GM12864 (cell line): ENCODE measurements at regions not wholly inside any gene's neighbourhood (a gene's known extent, or its start where the extent isn't known, plus 50 kb on each side); places are given as distances from the start of the nearest gene placed in this dataset.

Experiments
- DNase-seq: peaks from one replicate; pipeline ENCODE4 v3.0.0-alpha.2; 2011; ENCODE audit warnings: low read depth
- H3K4me3 ChIP-seq: 2 replicates; pipeline ENCODE4 v1.5.1; 2011; ENCODE audit warnings: mild to moderate bottlenecking, low read depth, low read length, control low read depth
- TF ChIP-seq, protein P1 (sequence below): IDR thresholded peaks from 2 replicates; pipeline ENCODE4 v1.5.1; 2011; ENCODE audit warnings: low read depth, mild to moderate bottlenecking, moderate library complexity, low read length, control low read depth, inconsistent platforms; ENCODE audit errors: missing control alignments

DNA sequence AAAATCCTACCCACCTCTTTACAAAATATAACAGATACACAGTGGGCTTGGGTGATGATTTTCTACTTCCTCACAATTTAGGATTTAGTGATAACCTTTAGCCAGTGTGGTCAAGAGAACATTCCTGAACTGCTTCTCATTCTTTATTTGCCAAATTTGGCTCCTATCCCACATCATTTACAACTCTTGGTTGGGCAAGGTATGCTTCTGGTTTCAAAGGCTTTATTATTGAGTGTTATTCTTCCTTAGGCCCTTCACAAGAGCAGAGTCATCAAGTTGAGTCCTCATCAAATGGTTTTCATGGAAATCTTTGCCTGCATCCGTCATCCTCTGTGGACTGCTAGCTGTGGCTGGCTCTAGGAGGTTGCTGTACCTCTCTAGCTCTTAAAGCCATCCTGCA lies 472.0 kb upstream of the ETAA1 start:
- TF ChIP-seq, protein P1, sequence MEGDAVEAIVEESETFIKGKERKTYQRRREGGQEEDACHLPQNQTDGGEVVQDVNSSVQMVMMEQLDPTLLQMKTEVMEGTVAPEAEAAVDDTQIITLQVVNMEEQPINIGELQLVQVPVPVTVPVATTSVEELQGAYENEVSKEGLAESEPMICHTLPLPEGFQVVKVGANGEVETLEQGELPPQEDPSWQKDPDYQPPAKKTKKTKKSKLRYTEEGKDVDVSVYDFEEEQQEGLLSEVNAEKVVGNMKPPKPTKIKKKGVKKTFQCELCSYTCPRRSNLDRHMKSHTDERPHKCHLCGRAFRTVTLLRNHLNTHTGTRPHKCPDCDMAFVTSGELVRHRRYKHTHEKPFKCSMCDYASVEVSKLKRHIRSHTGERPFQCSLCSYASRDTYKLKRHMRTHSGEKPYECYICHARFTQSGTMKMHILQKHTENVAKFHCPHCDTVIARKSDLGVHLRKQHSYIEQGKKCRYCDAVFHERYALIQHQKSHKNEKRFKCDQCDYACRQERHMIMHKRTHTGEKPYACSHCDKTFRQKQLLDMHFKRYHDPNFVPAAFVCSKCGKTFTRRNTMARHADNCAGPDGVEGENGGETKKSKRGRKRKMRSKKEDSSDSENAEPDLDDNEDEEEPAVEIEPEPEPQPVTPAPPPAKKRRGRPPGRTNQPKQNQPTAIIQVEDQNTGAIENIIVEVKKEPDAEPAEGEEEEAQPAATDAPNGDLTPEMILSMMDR, result no peak
- no peak for DNase-seq
- H3K4me3 ChIP-seq, result no peak overlapping the region

DNA sequence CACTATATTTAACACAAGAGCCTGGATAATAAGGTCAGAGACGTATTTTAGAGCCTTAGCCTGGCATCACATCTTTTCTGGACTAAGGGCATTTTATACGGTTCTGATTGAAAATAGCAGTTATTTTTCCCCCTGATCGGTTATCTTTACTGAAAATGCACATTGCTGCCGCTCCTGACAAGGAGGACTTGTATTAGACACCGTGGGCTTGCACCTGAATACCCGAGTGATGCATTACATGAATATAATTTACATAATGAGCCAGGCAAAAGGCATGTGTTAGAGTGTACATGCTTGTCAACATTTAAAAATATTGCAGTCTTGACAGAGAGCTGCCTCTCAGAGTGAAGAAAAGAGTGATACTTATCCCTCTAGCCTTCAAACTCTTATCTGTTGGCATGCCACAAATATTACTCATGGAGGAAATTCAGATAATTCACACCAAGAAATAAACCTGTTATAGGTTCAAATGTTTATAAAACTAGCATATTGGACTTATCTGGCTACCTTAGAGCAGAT lies 470.5 kb upstream of the ETAA1 start:
- TF ChIP-seq, protein P1, result no peak

DNA sequence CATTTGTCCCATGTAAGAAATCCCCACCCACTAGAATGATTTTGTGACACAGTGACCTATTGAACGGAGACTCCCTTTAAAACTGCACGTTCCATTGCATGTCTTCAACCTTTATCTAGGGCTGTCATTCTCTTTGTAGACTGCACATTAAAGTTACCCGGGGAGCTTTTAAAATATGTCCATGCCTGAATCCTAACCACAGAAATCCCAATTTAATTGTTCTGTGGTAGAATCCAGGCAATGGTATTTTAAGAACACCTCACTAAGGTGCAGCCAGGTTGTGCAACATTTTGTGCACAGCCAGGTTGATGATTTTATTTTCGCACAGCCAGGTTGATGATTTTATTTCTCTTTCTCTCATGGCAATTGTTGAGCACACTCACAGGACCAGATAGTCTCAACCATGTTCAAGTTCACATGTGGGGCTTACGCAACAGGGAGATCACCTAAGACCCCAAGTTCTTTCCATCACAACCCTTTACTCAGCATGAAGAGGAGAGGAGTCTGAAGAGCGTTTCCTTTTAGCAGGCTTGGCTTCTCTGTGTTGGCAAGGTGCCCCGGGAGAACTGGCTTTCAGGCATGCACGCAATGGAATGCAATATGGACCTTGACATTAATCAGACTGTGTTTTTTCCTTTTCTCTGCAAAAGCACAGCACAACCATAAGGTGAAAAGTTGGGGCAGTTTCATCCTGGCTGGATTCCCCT lies 467.3 kb upstream of the ETAA1 start:
- no peak for DNase-seq
- no peak overlapping the region for H3K4me3 ChIP-seq
- TF ChIP-seq, protein P1, result no peak

More for the DNA sequence above, 470.5 kb upstream of the ETAA1 start:
- H3K4me3 ChIP-seq, result no peak overlapping the region
- no peak for DNase-seq

GRCh38 chr2:66930339-66931220 lies 466.6 kb upstream of the ETAA1 start:
- H3K4me3 ChIP-seq, result no peak overlapping the region
- DNase-seq, result no peak
- TF ChIP-seq, protein P1, result no peak

DNA sequence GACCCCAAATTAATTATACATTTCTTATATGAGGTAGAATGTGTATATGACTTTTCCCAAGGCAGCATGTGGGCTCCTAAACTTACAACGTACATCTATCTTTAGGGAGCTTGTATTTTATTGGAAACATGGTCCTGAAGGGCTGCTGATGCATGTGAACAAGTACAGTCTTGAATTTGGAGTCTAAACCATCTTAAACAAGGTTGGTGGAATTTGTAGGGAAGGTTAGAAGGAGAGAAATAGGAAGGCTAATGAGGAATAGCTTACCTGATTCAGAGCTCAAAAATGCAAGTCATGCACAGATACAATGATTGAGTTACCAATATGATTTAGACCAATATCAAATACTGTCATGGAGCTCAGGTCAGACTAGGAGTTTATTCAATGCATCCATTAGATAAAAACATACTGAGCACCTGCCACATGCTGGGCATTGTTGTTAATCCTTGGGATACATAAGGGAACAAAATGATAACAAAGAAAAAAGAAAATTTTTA lies 458.6 kb upstream of the ETAA1 start:
- TF ChIP-seq, protein P1, result no peak
- DNase-seq, result no peak

GRCh38 chr2:66940080-66940479 lies 457.1 kb upstream of the ETAA1 start:
- no peak overlapping the region for H3K4me3 ChIP-seq
- no peak for DNase-seq
- TF ChIP-seq, protein P1, result no peak

More for the DNA sequence above, 458.6 kb upstream of the ETAA1 start:
- H3K4me3 ChIP-seq, result no peak overlapping the region
